ENCODE measurements at regions not wholly inside any gene's neighbourhood (a gene's known extent, or its start where the extent isn't known, plus 50 kb on each side); places are given as distances from the start of the nearest gene placed in this dataset.

DNA sequence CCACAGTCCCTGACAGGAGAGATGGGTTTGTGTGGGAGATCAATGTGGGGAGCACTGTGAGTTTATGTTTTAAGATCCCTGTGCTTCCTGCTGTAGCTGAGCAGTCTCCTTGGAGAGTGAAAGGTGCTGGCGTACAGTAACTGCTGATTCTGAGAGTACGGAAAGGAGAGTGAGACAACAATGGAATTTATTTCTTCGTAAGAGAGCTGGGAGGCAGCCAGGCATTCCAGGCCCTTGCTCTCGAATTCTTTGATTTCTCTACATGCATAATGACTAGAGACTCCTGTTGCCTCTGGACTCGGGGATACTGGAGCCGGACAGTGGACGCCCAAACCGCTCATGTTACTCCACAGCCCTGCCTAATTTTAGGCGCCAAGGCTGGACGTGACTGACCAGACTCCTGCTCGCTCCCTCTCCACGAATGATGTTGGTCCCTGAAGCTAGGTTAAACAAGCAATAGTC, 131.0 kb upstream of the PHACTR1 start:
- TF ChIP-seq, protein P1, sequence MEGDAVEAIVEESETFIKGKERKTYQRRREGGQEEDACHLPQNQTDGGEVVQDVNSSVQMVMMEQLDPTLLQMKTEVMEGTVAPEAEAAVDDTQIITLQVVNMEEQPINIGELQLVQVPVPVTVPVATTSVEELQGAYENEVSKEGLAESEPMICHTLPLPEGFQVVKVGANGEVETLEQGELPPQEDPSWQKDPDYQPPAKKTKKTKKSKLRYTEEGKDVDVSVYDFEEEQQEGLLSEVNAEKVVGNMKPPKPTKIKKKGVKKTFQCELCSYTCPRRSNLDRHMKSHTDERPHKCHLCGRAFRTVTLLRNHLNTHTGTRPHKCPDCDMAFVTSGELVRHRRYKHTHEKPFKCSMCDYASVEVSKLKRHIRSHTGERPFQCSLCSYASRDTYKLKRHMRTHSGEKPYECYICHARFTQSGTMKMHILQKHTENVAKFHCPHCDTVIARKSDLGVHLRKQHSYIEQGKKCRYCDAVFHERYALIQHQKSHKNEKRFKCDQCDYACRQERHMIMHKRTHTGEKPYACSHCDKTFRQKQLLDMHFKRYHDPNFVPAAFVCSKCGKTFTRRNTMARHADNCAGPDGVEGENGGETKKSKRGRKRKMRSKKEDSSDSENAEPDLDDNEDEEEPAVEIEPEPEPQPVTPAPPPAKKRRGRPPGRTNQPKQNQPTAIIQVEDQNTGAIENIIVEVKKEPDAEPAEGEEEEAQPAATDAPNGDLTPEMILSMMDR (IDR thresholded peaks at IDR 0.05) = no peak
- no peak for TF ChIP-seq EZH2 (IDR thresholded peaks at IDR 0.05)
- no peak for TF ChIP-seq EZH2phosphoT487 (IDR thresholded peaks at IDR 0.05)
